Esophagus squamous epithelium (tissue), 4 donors: ENCODE measurements at regions not wholly inside any gene's neighbourhood (a gene's known extent, or its start where the extent isn't known, plus 50 kb on each side); places are given as distances from the start of the nearest gene placed in this dataset.

ENCODE experiments used
- POLR2A ChIP-seq, 4 donors: fragments of 450-650 bp; IDR thresholded peaks; one replicate each; pipeline ENCODE4 v1.6.1; 2017; ENCODE audit warnings: antibody characterized with exemption in 4 of 4, mild to moderate bottlenecking in 4 of 4, moderate library complexity in 3 of 4
- TF ChIP-seq, protein P1 (sequence below), 6 experiments: fragments of 450-650 bp in 4 of 6; fragments of 200-600 bp in 2 of 6; sonication (generic) in 2 of 6; IDR thresholded peaks; one replicate each; pipeline ENCODE4 v1.5.1; 2016 to 2019; ENCODE audit warnings: antibody characterized with exemption in 6 of 6, mild to moderate bottlenecking in 4 of 6, moderate library complexity in 4 of 6

DNA sequence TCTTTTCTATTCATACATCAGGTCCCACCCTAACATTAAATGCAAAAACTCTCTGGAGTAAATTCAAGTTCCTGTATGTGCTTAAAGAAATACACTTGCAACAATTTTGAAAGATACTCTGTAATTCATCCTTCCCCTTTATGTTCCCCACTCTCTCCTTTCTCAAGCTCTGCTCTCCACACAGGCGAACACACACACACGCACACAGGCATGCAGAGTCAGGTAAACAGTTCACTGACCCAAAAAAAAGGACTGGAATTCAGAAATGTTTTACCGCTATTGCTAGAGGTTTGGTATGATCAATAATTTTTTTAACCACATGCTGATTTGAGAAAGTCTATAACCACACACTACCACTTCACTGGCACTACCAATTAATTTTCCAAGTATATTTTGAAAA, 152.4 kb upstream of the TMCC3 start:
- TF ChIP-seq, protein P1, sequence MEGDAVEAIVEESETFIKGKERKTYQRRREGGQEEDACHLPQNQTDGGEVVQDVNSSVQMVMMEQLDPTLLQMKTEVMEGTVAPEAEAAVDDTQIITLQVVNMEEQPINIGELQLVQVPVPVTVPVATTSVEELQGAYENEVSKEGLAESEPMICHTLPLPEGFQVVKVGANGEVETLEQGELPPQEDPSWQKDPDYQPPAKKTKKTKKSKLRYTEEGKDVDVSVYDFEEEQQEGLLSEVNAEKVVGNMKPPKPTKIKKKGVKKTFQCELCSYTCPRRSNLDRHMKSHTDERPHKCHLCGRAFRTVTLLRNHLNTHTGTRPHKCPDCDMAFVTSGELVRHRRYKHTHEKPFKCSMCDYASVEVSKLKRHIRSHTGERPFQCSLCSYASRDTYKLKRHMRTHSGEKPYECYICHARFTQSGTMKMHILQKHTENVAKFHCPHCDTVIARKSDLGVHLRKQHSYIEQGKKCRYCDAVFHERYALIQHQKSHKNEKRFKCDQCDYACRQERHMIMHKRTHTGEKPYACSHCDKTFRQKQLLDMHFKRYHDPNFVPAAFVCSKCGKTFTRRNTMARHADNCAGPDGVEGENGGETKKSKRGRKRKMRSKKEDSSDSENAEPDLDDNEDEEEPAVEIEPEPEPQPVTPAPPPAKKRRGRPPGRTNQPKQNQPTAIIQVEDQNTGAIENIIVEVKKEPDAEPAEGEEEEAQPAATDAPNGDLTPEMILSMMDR (IDR thresholded peaks at IDR 0.05) = no peak
- TF ChIP-seq POLR2A (IDR thresholded peaks at IDR 0.05) = no peak
